ENCODE measurements at regions not wholly inside any gene's neighbourhood (a gene's known extent, or its start where the extent isn't known, plus 50 kb on each side); places are given as distances from the start of the nearest gene placed in this dataset.
"Not testable (repeated sequence)": the region's sequence is repeated elsewhere in the genome, so short reads cannot be mapped to it uniquely, and the experiment has no call there.

DNA sequence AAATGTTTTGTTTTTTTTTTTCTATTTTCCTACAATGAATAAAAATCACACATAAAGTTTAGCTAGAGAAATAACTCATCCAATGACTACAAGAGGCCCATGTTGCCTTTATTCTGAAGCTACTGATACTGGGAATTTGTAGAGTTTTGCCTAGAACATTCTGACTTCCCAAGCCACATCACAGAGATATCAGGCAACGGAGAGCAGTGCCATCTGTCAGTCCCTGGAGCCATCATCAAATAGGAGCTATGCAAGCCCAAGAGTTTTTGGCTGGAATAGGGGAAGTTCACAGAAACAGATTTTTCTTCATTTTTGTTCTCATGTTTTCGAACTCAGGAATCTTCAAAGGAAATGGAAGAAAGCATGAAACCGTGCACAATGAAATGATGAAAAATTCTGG is 896.6 kb downstream of the TLE1 start:
- H3K36me3 Mint-ChIP-seq (ENCODE audit: insufficient read depth), result no peaks in the 10 kb centered on the region
- H3K9me3 Mint-ChIP-seq, result peaks cover 9% of the 10 kb centered on the region
- H3K4me1 Mint-ChIP-seq, result no peaks in the 10 kb centered on the region
- no peak for ATAC-seq (replicated peaks; ENCODE audit: extremely low read depth, poor library complexity, severe bottlenecking)
- no peak overlapping the region for H3K27ac Mint-ChIP-seq (ENCODE audit: low read depth)
- H3K27me3 Mint-ChIP-seq, result no peaks in the 10 kb centered on the region
- no peak for DNase-seq (ENCODE audit: low spot score in 2 of 2)
- H3K4me3 Mint-ChIP-seq, result no peak overlapping the region

DNA sequence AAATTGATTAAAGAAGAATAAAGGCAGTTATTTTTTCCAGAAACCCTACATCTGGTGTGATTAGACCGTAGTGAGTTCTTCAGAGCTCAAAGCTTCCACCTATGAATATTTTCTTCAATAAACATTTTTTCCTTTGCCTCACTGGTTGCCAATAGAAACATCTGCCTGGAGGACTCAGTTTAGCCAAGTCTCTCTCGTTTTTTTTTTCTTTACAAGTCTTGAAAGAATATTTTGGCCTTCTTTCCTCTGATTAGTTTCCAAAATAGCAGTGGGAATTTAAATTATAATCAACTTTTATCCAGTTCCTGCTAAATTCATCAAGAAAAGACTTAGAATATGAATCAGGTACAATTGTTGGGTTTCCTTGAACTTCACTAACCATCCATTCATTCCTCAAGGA is 897.5 kb downstream of the TLE1 start:
- DNase-seq (ENCODE audit: low spot score in 2 of 2) (no peak), ATAC-seq (replicated peaks; ENCODE audit: extremely low read depth, poor library complexity, severe bottlenecking) (no peak)
- H3K4me3 Mint-ChIP-seq, result no peak overlapping the region
- H3K4me1 Mint-ChIP-seq, result no peaks in the 10 kb centered on the region
- no peak overlapping the region for H3K27ac Mint-ChIP-seq (ENCODE audit: low read depth)
- no peaks in the 10 kb centered on the region for H3K27me3 Mint-ChIP-seq
- no peaks in the 10 kb centered on the region for H3K36me3 Mint-ChIP-seq (ENCODE audit: insufficient read depth)
- H3K9me3 Mint-ChIP-seq, result peaks cover 11% of the 10 kb centered on the region

DNA sequence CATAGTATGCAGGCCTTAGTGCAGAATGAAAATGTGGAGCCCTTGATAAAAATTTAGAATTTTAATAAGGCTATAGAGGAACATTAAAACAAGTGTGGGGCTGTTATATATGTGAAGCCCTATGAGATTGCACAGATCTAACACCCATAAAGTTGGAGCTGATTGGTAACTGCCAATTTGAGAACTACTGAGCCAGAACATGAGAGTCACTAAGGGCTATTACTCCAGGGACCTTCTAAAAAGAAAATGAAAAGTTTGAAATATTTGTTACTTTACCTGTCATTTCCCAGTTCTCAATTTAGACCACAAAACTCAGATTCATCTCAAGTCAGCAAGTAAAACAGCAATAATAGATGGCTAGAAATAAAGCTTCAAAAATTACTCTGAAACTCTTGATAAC is 898.6 kb downstream of the TLE1 start:
- ATAC-seq (replicated peaks; ENCODE audit: extremely low read depth, poor library complexity, severe bottlenecking), result no peak
- no peak for DNase-seq (ENCODE audit: low spot score in 2 of 2)
- Mint-ChIP-seq H3K27me3 (no peaks in the 10 kb centered on the region), H3K27ac (ENCODE audit: low read depth) (no peak overlapping the region), H3K9me3 (peaks cover 11% of the 10 kb centered on the region), H3K4me3 (no peak overlapping the region), H3K4me1 (no peaks in the 10 kb centered on the region), H3K36me3 (ENCODE audit: insufficient read depth) (no peaks in the 10 kb centered on the region)

DNA sequence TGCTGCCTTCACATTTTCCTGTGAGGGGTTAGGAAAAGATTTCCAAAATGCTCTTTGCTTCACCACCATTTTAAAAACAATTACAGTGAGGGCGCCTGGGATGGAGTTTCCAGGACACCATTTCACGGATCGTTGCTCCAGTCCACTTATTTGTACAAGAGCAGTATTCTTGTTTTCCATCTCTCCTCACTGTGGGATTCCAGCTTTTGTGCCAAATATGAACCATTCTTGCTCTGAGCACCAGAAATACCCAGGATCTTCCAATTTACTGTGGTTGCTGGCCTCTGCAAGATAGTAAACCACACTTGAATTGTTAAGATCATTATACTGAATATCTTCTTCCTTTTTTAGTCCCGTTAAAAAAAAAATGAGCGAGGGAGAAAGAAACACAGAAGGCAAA is 899.5 kb downstream of the TLE1 start:
- Mint-ChIP-seq H3K27ac (ENCODE audit: low read depth) (no peak overlapping the region), H3K4me3 (no peak overlapping the region), H3K36me3 (ENCODE audit: insufficient read depth) (no peaks in the 10 kb centered on the region), H3K27me3 (no peaks in the 10 kb centered on the region), H3K4me1 (no peaks in the 10 kb centered on the region), H3K9me3 (peaks cover 8% of the 10 kb centered on the region)
- DNase-seq (ENCODE audit: low spot score in 2 of 2), result no peak
- no peak for ATAC-seq (replicated peaks; ENCODE audit: extremely low read depth, poor library complexity, severe bottlenecking)

- peaks cover 5% of the 10 kb centered on the region for H3K9me3 Mint-ChIP-seq
- no peak overlapping the region for H3K27ac Mint-ChIP-seq (ENCODE audit: low read depth)
- no peaks in the 10 kb centered on the region for H3K4me1 Mint-ChIP-seq
- H3K36me3 Mint-ChIP-seq (ENCODE audit: insufficient read depth), result no peaks in the 10 kb centered on the region
- no peak overlapping the region for H3K4me3 Mint-ChIP-seq
- no peak for ATAC-seq (replicated peaks; ENCODE audit: extremely low read depth, poor library complexity, severe bottlenecking)
- no peaks in the 10 kb centered on the region for H3K27me3 Mint-ChIP-seq
- DNase-seq (ENCODE audit: low spot score in 2 of 2), result no peak
Measured at GRCh38 chr9:80787636-80788035, 901.7 kb downstream of the TLE1 start.

DNA sequence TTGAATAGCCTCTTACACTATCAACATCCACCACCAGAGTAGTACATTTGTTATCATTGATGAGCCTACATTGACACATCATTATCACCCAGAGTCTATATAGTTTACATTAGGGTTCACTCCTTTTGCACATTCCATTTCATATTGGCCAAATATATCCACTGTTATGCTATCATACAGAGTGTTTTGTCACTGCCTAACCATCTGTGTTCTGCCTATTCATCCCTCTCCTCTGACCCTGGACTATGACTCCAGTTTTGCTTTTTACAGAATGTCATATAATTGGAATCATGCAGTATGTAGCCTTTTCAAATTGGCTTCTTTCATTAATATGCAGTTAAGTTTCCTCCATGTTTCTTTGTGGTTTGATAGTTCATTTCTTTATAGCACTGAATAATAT is 904.7 kb downstream of the TLE1 start:
- no peak for ATAC-seq (replicated peaks; ENCODE audit: extremely low read depth, poor library complexity, severe bottlenecking)

GRCh38 chr9:80775971-80776370 is 913.4 kb downstream of the TLE1 start:
- Mint-ChIP-seq H3K4me1 (no peaks in the 10 kb centered on the region), H3K36me3 (ENCODE audit: insufficient read depth) (no peaks in the 10 kb centered on the region), H3K27me3 (no peaks in the 10 kb centered on the region), H3K4me3 (no peak overlapping the region), H3K27ac (ENCODE audit: low read depth) (no peak overlapping the region), H3K9me3 (peaks cover 12% of the 10 kb centered on the region)
- DNase-seq (ENCODE audit: low spot score in 2 of 2), result no peak
- no peak for ATAC-seq (replicated peaks; ENCODE audit: extremely low read depth, poor library complexity, severe bottlenecking)

More for the DNA sequence above, 904.7 kb downstream of the TLE1 start:
- H3K4me3 Mint-ChIP-seq, result no peak overlapping the region
- no peaks in the 10 kb centered on the region for H3K4me1 Mint-ChIP-seq
- peaks cover 5% of the 10 kb centered on the region for H3K9me3 Mint-ChIP-seq
- H3K27ac Mint-ChIP-seq (ENCODE audit: low read depth), result no peak overlapping the region
- H3K27me3 Mint-ChIP-seq, result no peaks in the 10 kb centered on the region
- DNase-seq (ENCODE audit: low spot score in 2 of 2), result no peak
- no peaks in the 10 kb centered on the region for H3K36me3 Mint-ChIP-seq (ENCODE audit: insufficient read depth)

GRCh38 chr9:80775530-80775929 is 913.8 kb downstream of the TLE1 start:
- no peaks in the 10 kb centered on the region for H3K4me1 Mint-ChIP-seq
- DNase-seq (ENCODE audit: low spot score in 2 of 2) (no peak), ATAC-seq (replicated peaks; ENCODE audit: extremely low read depth, poor library complexity, severe bottlenecking) (no peak)
- peaks cover 12% of the 10 kb centered on the region for H3K9me3 Mint-ChIP-seq
- H3K27ac Mint-ChIP-seq (ENCODE audit: low read depth), result no peak overlapping the region
- H3K27me3 Mint-ChIP-seq, result no peaks in the 10 kb centered on the region
- no peak overlapping the region for H3K4me3 Mint-ChIP-seq
- H3K36me3 Mint-ChIP-seq (ENCODE audit: insufficient read depth), result no peaks in the 10 kb centered on the region

GRCh38 chr9:80771555-80772347 is 917.6 kb downstream of the TLE1 start:
- ATAC-seq (replicated peaks; ENCODE audit: extremely low read depth, poor library complexity, severe bottlenecking), result no peak
- H3K9me3 Mint-ChIP-seq, result peaks cover 11% of the 10 kb centered on the region
- DNase-seq (ENCODE audit: low spot score in 2 of 2), result no peak
- H3K4me1 Mint-ChIP-seq, result no peaks in the 10 kb centered on the region
- peaks cover 2% of the 10 kb centered on the region for H3K36me3 Mint-ChIP-seq (ENCODE audit: insufficient read depth)
- H3K27ac Mint-ChIP-seq (ENCODE audit: low read depth), result no peak overlapping the region
- H3K27me3 Mint-ChIP-seq, result no peaks in the 10 kb centered on the region
- no peak overlapping the region for H3K4me3 Mint-ChIP-seq

GRCh38 chr9:80763536-80763935 is 925.8 kb downstream of the TLE1 start:
- ATAC-seq (replicated peaks; ENCODE audit: extremely low read depth, poor library complexity, severe bottlenecking), result no peak
- DNase-seq (ENCODE audit: low spot score in 2 of 2), result no peak
- no peak overlapping the region for H3K27ac Mint-ChIP-seq (ENCODE audit: low read depth)

DNA sequence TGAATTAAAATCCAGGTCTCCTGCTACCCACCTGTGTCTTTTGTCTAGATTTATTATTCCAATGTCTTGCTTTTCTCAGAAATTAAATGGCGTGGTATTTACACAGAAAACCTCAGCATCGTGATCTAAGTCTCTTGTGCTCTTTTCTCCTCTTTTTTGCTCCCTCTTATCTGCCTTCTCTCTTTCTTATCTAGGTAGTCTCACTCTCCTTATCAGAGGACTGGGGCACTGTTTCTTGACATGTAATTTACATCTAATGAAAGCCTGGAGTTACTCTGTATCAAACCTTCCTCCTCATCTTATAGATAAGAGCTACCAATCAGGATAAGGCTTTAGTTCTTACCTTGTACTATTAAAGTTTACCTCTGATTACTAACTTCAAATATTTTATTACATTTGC is 933.8 kb downstream of the TLE1 start:
- Mint-ChIP-seq H3K4me3 (no peak overlapping the region), H3K27ac (ENCODE audit: low read depth) (no peak overlapping the region), H3K4me1 (no peaks in the 10 kb centered on the region), H3K27me3 (no peaks in the 10 kb centered on the region), H3K9me3 (peaks cover 23% of the 10 kb centered on the region), H3K36me3 (ENCODE audit: insufficient read depth) (peaks cover 5% of the 10 kb centered on the region)
- DNase-seq (ENCODE audit: low spot score in 2 of 2) (no peak), ATAC-seq (replicated peaks; ENCODE audit: extremely low read depth, poor library complexity, severe bottlenecking) (no peak)

More at GRCh38 chr9:80763536-80763935, 925.8 kb downstream of the TLE1 start:
- H3K4me1 Mint-ChIP-seq, result no peaks in the 10 kb centered on the region
- H3K27me3 Mint-ChIP-seq, result no peaks in the 10 kb centered on the region
- no peak overlapping the region for H3K4me3 Mint-ChIP-seq
- H3K9me3 Mint-ChIP-seq, result peaks cover 19% of the 10 kb centered on the region
- peaks cover 2% of the 10 kb centered on the region for H3K36me3 Mint-ChIP-seq (ENCODE audit: insufficient read depth)

DNA sequence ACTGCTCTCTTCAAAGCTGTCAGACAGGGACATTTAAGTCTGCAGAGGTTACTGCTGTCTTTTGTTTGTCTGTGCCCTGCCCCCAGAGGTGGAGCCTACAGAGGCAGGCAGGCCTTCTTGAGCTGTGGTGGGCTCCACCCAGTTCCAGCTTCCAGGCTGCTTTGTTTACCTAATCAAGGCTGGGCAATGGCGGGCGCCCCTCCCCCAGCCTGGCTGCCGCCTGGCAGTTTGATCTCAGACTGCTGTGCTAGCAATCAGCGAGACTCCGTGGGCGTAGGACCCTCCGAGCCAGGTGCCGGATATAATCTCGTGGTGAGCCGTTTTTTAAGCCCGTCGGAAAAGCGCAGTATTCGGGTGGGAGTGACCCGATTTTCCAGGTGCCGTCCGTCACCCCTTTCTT is 942.3 kb downstream of the TLE1 start:
- not testable (repeated sequence) for DNase-seq (ENCODE audit: low spot score in 2 of 2); H3K9me3 Mint-ChIP-seq; H3K27ac Mint-ChIP-seq (ENCODE audit: low read depth); ATAC-seq (replicated peaks; ENCODE audit: extremely low read depth, poor library complexity, severe bottlenecking); H3K36me3 Mint-ChIP-seq (ENCODE audit: insufficient read depth); H3K4me3 Mint-ChIP-seq; H3K27me3 Mint-ChIP-seq; H3K4me1 Mint-ChIP-seq

GRCh38 chr9:80732506-80732905 is 956.8 kb downstream of the TLE1 start:
- H3K4me3 Mint-ChIP-seq, result no peak overlapping the region
- no peak overlapping the region for H3K27ac Mint-ChIP-seq (ENCODE audit: low read depth)
- no peak for DNase-seq (ENCODE audit: low spot score in 2 of 2)
- ATAC-seq (replicated peaks; ENCODE audit: extremely low read depth, poor library complexity, severe bottlenecking), result no peak
- H3K4me1 Mint-ChIP-seq, result no peaks in the 10 kb centered on the region
- no peaks in the 10 kb centered on the region for H3K27me3 Mint-ChIP-seq
- peaks cover 17% of the 10 kb centered on the region for H3K9me3 Mint-ChIP-seq
- H3K36me3 Mint-ChIP-seq (ENCODE audit: insufficient read depth), result no peaks in the 10 kb centered on the region

All from central memory CD8-positive, alpha-beta T cell (primary cell).